Transverse colon (tissue), 4 donors: ENCODE measurements at regions not wholly inside any gene's neighbourhood (a gene's known extent, or its start where the extent isn't known, plus 50 kb on each side); places are given as distances from the start of the nearest gene placed in this dataset.

Experiments used
- CTCF ChIP-seq, 5 experiments: fragments of 200-600 bp in 3 of 5; fragments of 450-650 bp in 2 of 5; sonication (generic) in 3 of 5; IDR thresholded peaks; 1 replicate in 2 of 5; 2 replicates in 3 of 5; pipeline ENCODE4 v1.5.1; 2016 to 2017; ENCODE audit warnings: antibody characterized with exemption in 5 of 5, inconsistent platforms in 3 of 5, mild to moderate bottlenecking in 2 of 5, moderate library complexity in 1 of 5
- EP300 ChIP-seq: sonication (generic); formaldehyde crosslinking; IDR thresholded peaks from one replicate; pipeline ENCODE4 v1.6.1; 2017; ENCODE audit warnings: antibody characterized with exemption, low read depth
- POLR2A ChIP-seq: fragments of 450-650 bp; IDR thresholded peaks from one replicate; pipeline ENCODE4 v1.6.1; 2016; ENCODE audit warnings: antibody characterized with exemption, mild to moderate bottlenecking, moderate library complexity
- POLR2AphosphoS5 ChIP-seq, 3 donors: sonication (generic); formaldehyde crosslinking; IDR thresholded peaks; one replicate each; pipeline ENCODE4 v1.6.1; 2016; ENCODE audit warnings: antibody characterized with exemption in 3 of 3

- TF ChIP-seq CTCF (IDR thresholded peaks at IDR 0.05) (no peak), POLR2A (no peak), POLR2AphosphoS5 (IDR thresholded peaks at IDR 0.05) (no peak), EP300 (no peak)
These were observed 59.2 kb upstream of the FAM241A start for GRCh38 chr4:112086036-112086434.
